GM23338 (cell line): ENCODE measurements at regions not wholly inside any gene's neighbourhood (a gene's known extent, or its start where the extent isn't known, plus 50 kb on each side); places are given as distances from the start of the nearest gene placed in this dataset.

ENCODE experiments used
- ATAC-seq: fragments of 200-7000 bp; cut with Tn5 transposase; 3 replicates; pipeline ENCODE4 v1.9.1; 2020
- DNase-seq: peaks from one replicate; pipeline ENCODE4 v3.0.0-alpha.2; 2015; ENCODE audit warnings: low spot score
- H2AFZ ChIP-seq: fragments of 200-600 bp; sonication (generic); 2 replicates; pipeline ENCODE4 v1.8.0; 2016; ENCODE audit warnings: antibody characterized with exemption, mild to moderate bottlenecking, moderate library complexity
- H3F3A ChIP-seq: fragments of 200-600 bp; sonication (generic); replicated peaks from 2 replicates; pipeline ENCODE4 v1.8.0; 2017; ENCODE audit warnings: antibody characterized with exemption, mixed run types, low read depth
- H3K27ac ChIP-seq: fragments of 200-600 bp; sonication (generic); 2 replicates; pipeline ENCODE4 v1.6.1; 2016; ENCODE audit warnings: low read depth
- H3K27me3 ChIP-seq: fragments of 200-600 bp; sonication (generic); 2 replicates; pipeline ENCODE4 v1.8.0; 2016; ENCODE audit warnings: mild to moderate bottlenecking, mixed run types, moderate library complexity; ENCODE audit not compliant: insufficient read depth
- H3K36me3 ChIP-seq: fragments of 200-600 bp; sonication (generic); 2 replicates; pipeline ENCODE4 v1.8.0; 2016; ENCODE audit warnings: mild to moderate bottlenecking; ENCODE audit not compliant: insufficient read depth
- H3K4me1 ChIP-seq: fragments of 200-600 bp; sonication (generic); 2 replicates; pipeline ENCODE4 v1.8.0; 2016; ENCODE audit warnings: mild to moderate bottlenecking, moderate library complexity; ENCODE audit not compliant: insufficient read depth
- H3K4me2 ChIP-seq: fragments of 200-600 bp; sonication (generic); 2 replicates; pipeline ENCODE4 v1.7.1; 2017; ENCODE audit warnings: mixed run types
- H3K4me3 ChIP-seq: fragments of 200-600 bp; sonication (generic); 2 replicates; pipeline ENCODE4 v1.6.1; 2016; ENCODE audit warnings: mixed run types
- H3K79me2 ChIP-seq: fragments of 200-600 bp; sonication (generic); replicated peaks from 2 replicates; pipeline ENCODE4 v1.8.0; 2017; ENCODE audit warnings: mild to moderate bottlenecking; ENCODE audit not compliant: insufficient read depth
- H3K9me2 ChIP-seq: fragments of 200-600 bp; sonication (generic); 2 replicates; pipeline ENCODE4 v1.8.0; 2017; ENCODE audit not compliant: insufficient read depth
- H4K20me1 ChIP-seq: fragments of 200-600 bp; sonication (generic); replicated peaks from 2 replicates; pipeline ENCODE4 v1.8.0; 2017; ENCODE audit warnings: mild to moderate bottlenecking; ENCODE audit not compliant: insufficient read depth
- H3K27ac Mint-ChIP-seq: 2 replicates; pipeline ENCODE4 v1.8.0; 2020; ENCODE audit warnings: inconsistent platforms, mild to moderate bottlenecking, moderate library complexity, mixed read lengths
- H3K27me3 Mint-ChIP-seq: 3 replicates; pipeline ENCODE4 v1.8.0; 2022; ENCODE audit warnings: low read depth, mild to moderate bottlenecking, moderate library complexity, mixed read lengths, inconsistent platforms; ENCODE audit not compliant: insufficient read depth, poor library complexity
- H3K36me3 Mint-ChIP-seq: 3 replicates; pipeline ENCODE4 v1.8.0; 2021; ENCODE audit warnings: low read depth, mild to moderate bottlenecking, inconsistent platforms, moderate library complexity, mixed read lengths
- H3K4me1 Mint-ChIP-seq: 3 replicates; pipeline ENCODE4 v1.8.0; 2020; ENCODE audit warnings: mild to moderate bottlenecking, inconsistent platforms, mixed read lengths
- H3K4me3 Mint-ChIP-seq: 3 replicates; pipeline ENCODE4 v1.8.0; 2021; ENCODE audit warnings: moderate library complexity, mild to moderate bottlenecking, inconsistent platforms, mixed read lengths
- H3K9me3 Mint-ChIP-seq: 3 replicates; pipeline ENCODE4 v1.8.0; 2020; ENCODE audit warnings: moderate library complexity, mild to moderate bottlenecking, inconsistent platforms, mixed read lengths
- EZH2phosphoT487 ChIP-seq: fragments of 200-600 bp; sonication (generic); IDR thresholded peaks from one replicate; pipeline ENCODE4 v1.8.1; 2018; ENCODE audit warnings: antibody characterized with exemption; ENCODE audit not compliant: unreplicated experiment
- JUNB ChIP-seq: IDR thresholded peaks from one replicate; pipeline ENCODE4 v1.6.1; 2016; ENCODE audit warnings: antibody characterized with exemption; ENCODE audit not compliant: unreplicated experiment
- NANOG ChIP-seq: IDR thresholded peaks from 2 replicates; pipeline ENCODE4 v1.6.1; 2016; ENCODE audit warnings: antibody characterized with exemption, borderline replicate concordance
- POLR2AphosphoS5 ChIP-seq: IDR thresholded peaks from 2 replicates; pipeline ENCODE4 v1.6.1; 2016; ENCODE audit warnings: antibody characterized with exemption, low read depth
- STAT1 ChIP-seq: IDR thresholded peaks from one replicate; pipeline ENCODE4 v1.6.1; 2016; ENCODE audit warnings: antibody characterized with exemption; ENCODE audit not compliant: unreplicated experiment
- ZNF114 ChIP-seq: fragments of 250-450 bp; sonication (Bioruptor Pico); IDR thresholded peaks from 2 replicates; pipeline ENCODE4 v1.5.0; 2020; ENCODE audit warnings: mild to moderate bottlenecking, moderate library complexity
- ZNF331 ChIP-seq: fragments of 250-450 bp; sonication (Bioruptor Pico); IDR thresholded peaks from 2 replicates; pipeline ENCODE4 v1.5.0; 2020; ENCODE audit warnings: low read depth, mild to moderate bottlenecking, moderate library complexity
- TF ChIP-seq, protein P1 (sequence below), 2 experiments: fragments of 200-600 bp in 1 of 2; sonication (generic) in 1 of 2; conservative IDR thresholded peaks; 2 replicates each; pipeline versions ENCODE4 v1.5.1 to v1.6.1; 2016 to 2017; ENCODE audit warnings: antibody characterized with exemption in 2 of 2, low read depth in 2 of 2, mild to moderate bottlenecking in 2 of 2, moderate library complexity in 1 of 2
- TF ChIP-seq, protein P2 (sequence below): fragments of 250-450 bp; sonication (Bioruptor Pico); IDR thresholded peaks from 2 replicates; pipeline ENCODE4 v1.5.0; 2020; ENCODE audit warnings: mild to moderate bottlenecking, moderate library complexity
- TF ChIP-seq, protein P3 (sequence below): IDR thresholded peaks from 2 replicates; pipeline ENCODE4 v1.6.1; 2016; ENCODE audit warnings: antibody characterized with exemption

DNA sequence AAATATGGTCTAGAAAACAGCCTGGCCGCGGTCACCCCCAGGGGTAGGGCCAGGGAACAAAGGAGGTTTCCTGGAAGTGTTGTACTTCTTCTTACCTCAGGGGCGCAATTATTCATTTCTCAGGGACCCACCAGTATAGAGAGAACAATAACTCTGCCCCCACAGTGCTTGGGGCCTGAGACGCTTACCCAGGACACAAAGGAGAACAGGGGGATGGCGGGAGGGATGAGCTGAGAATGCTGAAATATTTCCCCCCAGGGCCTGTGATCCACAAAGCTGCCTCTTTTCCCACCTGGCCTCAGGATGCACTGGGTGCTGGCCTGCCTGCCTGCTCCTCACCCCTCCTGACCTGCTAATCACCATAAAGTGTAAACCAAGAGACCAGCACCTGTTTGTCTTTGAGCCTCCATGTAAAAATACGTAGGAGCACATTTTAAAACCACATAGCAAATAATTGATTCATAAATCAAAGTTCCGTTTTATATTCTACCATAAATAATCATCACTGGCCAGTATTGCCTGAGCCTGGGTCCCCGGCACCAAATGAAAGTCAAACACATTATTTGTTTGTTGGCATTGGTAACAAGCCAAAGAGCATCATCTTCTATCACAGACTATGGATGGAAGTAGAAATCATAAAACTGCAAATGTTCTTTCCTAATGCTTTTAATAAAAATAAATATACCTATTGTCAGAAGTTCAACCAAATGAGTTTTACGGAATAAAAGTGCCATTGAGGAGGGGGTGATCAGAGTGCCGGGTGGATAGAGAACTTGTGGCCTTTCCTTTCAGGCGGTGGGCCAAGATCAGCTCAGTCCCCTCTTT is 67.3 kb upstream of the RMDN2 start:
- H3K36me3 Mint-ChIP-seq: peaks cover 2% of the 10 kb centered on the region; the same call in 1 of the 3 replicates
- TF ChIP-seq EZH2phosphoT487: no peak
- TF ChIP-seq ZNF331: no peak
- TF ChIP-seq, protein P1, sequence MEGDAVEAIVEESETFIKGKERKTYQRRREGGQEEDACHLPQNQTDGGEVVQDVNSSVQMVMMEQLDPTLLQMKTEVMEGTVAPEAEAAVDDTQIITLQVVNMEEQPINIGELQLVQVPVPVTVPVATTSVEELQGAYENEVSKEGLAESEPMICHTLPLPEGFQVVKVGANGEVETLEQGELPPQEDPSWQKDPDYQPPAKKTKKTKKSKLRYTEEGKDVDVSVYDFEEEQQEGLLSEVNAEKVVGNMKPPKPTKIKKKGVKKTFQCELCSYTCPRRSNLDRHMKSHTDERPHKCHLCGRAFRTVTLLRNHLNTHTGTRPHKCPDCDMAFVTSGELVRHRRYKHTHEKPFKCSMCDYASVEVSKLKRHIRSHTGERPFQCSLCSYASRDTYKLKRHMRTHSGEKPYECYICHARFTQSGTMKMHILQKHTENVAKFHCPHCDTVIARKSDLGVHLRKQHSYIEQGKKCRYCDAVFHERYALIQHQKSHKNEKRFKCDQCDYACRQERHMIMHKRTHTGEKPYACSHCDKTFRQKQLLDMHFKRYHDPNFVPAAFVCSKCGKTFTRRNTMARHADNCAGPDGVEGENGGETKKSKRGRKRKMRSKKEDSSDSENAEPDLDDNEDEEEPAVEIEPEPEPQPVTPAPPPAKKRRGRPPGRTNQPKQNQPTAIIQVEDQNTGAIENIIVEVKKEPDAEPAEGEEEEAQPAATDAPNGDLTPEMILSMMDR (conservative IDR thresholded peaks at IDR 0.05; ENCODE audit: low read depth in 2 of 2): no peak
- TF ChIP-seq STAT1: no peak
- no peak for TF ChIP-seq NANOG
- TF ChIP-seq, protein P2, sequence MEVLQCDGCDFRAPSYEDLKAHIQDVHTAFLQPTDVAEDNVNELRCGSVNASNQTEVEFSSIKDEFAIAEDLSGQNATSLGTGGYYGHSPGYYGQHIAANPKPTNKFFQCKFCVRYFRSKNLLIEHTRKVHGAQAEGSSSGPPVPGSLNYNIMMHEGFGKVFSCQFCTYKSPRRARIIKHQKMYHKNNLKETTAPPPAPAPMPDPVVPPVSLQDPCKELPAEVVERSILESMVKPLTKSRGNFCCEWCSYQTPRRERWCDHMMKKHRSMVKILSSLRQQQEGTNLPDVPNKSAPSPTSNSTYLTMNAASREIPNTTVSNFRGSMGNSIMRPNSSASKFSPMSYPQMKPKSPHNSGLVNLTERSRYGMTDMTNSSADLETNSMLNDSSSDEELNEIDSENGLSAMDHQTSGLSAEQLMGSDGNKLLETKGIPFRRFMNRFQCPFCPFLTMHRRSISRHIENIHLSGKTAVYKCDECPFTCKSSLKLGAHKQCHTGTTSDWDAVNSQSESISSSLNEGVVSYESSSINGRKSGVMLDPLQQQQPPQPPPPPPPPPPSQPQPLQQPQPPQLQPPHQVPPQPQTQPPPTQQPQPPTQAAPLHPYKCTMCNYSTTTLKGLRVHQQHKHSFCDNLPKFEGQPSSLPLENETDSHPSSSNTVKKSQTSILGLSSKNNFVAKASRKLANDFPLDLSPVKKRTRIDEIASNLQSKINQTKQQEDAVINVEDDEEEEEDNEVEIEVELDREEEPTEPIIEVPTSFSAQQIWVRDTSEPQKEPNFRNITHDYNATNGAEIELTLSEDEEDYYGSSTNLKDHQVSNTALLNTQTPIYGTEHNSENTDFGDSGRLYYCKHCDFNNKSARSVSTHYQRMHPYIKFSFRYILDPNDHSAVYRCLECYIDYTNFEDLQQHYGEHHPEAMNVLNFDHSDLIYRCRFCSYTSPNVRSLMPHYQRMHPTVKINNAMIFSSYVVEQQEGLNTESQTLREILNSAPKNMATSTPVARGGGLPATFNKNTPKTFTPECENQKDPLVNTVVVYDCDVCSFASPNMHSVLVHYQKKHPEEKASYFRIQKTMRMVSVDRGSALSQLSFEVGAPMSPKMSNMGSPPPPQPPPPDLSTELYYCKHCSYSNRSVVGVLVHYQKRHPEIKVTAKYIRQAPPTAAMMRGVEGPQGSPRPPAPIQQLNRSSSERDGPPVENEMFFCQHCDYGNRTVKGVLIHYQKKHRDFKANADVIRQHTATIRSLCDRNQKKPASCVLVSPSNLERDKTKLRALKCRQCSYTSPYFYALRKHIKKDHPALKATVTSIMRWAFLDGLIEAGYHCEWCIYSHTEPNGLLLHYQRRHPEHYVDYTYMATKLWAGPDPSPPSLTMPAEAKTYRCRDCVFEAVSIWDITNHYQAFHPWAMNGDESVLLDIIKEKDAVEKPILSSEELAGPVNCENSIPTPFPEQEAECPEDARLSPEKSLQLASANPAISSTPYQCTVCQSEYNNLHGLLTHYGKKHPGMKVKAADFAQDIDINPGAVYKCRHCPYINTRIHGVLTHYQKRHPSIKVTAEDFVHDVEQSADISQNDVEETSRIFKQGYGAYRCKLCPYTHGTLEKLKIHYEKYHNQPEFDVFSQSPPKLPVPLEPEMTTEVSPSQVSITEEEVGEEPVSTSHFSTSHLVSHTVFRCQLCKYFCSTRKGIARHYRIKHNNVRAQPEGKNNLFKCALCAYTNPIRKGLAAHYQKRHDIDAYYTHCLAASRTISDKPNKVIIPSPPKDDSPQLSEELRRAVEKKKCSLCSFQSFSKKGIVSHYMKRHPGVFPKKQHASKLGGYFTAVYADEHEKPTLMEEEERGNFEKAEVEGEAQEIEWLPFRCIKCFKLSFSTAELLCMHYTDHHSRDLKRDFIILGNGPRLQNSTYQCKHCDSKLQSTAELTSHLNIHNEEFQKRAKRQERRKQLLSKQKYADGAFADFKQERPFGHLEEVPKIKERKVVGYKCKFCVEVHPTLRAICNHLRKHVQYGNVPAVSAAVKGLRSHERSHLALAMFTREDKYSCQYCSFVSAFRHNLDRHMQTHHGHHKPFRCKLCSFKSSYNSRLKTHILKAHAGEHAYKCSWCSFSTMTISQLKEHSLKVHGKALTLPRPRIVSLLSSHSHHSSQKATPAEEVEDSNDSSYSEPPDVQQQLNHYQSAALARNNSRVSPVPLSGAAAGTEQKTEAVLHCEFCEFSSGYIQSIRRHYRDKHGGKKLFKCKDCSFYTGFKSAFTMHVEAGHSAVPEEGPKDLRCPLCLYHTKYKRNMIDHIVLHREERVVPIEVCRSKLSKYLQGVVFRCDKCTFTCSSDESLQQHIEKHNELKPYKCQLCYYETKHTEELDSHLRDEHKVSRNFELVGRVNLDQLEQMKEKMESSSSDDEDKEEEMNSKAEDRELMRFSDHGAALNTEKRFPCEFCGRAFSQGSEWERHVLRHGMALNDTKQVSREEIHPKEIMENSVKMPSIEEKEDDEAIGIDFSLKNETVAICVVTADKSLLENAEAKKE (CRISPR knock-in tag): no peak
- no peak for TF ChIP-seq ZNF114
- TF ChIP-seq, protein P3, sequence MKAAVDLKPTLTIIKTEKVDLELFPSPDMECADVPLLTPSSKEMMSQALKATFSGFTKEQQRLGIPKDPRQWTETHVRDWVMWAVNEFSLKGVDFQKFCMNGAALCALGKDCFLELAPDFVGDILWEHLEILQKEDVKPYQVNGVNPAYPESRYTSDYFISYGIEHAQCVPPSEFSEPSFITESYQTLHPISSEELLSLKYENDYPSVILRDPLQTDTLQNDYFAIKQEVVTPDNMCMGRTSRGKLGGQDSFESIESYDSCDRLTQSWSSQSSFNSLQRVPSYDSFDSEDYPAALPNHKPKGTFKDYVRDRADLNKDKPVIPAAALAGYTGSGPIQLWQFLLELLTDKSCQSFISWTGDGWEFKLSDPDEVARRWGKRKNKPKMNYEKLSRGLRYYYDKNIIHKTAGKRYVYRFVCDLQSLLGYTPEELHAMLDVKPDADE: no peak
- TF ChIP-seq JUNB: no peak
- TF ChIP-seq POLR2AphosphoS5: no peak
- peaks cover 2% of the 10 kb centered on the region for H3K27me3 Mint-ChIP-seq
- no peaks in the 10 kb centered on the region for H3K36me3 ChIP-seq
- H3K27me3 ChIP-seq: no peaks in the 10 kb centered on the region
- no peaks in the 10 kb centered on the region for H4K20me1 ChIP-seq
- peaks cover 4% of the 10 kb centered on the region; the same call in 1 of the 3 replicates for H3K9me3 Mint-ChIP-seq
- H3K4me2 ChIP-seq: no peak overlapping the region
- peak overlapping the region; percentile 84; the same call in 1 of the 2 replicates for H2AFZ ChIP-seq
- H3K27ac ChIP-seq: no peak overlapping the region
- peak; percentile 10 for DNase-seq
- no peaks in the 10 kb centered on the region for H3F3A ChIP-seq
- H3K9me2 ChIP-seq: no peaks in the 10 kb centered on the region
- no peaks in the 10 kb centered on the region for H3K79me2 ChIP-seq
- H3K27ac Mint-ChIP-seq: no peak overlapping the region
- peak; percentile 40; the same call in 2 of the 3 replicates for ATAC-seq
- H3K4me1 Mint-ChIP-seq: peaks cover 3% of the 10 kb centered on the region; the same call in 1 of the 3 replicates
- H3K4me1 ChIP-seq: no peaks in the 10 kb centered on the region
- H3K4me3 Mint-ChIP-seq: no peak overlapping the region
- no peak overlapping the region for H3K4me3 ChIP-seq
